AG09309 (cell line): ENCODE measurements at regions not wholly inside any gene's neighbourhood (a gene's known extent, or its start where the extent isn't known, plus 50 kb on each side); places are given as distances from the start of the nearest gene placed in this dataset.

Experiments used
- DNase-seq: peaks from one replicate; pipeline ENCODE4 v3.0.0-alpha.2; 2010; ENCODE audit warnings: low read depth
- H3K4me3 ChIP-seq: 2 replicates; pipeline ENCODE4 v1.5.1; 2011; ENCODE audit warnings: mild to moderate bottlenecking, low read depth, low read length, moderate library complexity; ENCODE audit not compliant: control insufficient read depth
- CTCF ChIP-seq: IDR thresholded peaks from 2 replicates; pipeline ENCODE4 v1.5.1; 2011; ENCODE audit warnings: mild to moderate bottlenecking, low read depth, low read length, inconsistent platforms; ENCODE audit not compliant: insufficient read depth, control insufficient read depth; ENCODE audit errors: missing control alignments

GRCh38 chr16:86384980-86385379, 125.3 kb upstream of the FOXF1 start:
- no peak for TF ChIP-seq CTCF
- H3K4me3 ChIP-seq: no peak overlapping the region
- no peak for DNase-seq

GRCh38 chr16:86387468-86388440, 122.6 kb upstream of the FOXF1 start:
- DNase-seq: peak; percentile 95
- no peak for TF ChIP-seq CTCF

GRCh38 chr16:86388976-86389375, 121.4 kb upstream of the FOXF1 start:
- H3K4me3 ChIP-seq: no peak overlapping the region
- no peak for DNase-seq
- no peak for TF ChIP-seq CTCF

More at GRCh38 chr16:86387468-86388440, 122.6 kb upstream of the FOXF1 start:
- no peak overlapping the region for H3K4me3 ChIP-seq

- no peak for TF ChIP-seq CTCF
- H3K4me3 ChIP-seq: no peak overlapping the region
- DNase-seq: no peak
Measured at GRCh38 chr16:86389566-86390328, 120.6 kb upstream of the FOXF1 start.

- H3K4me3 ChIP-seq: no peak overlapping the region
- DNase-seq: no peak
- no peak for TF ChIP-seq CTCF
Measured at GRCh38 chr16:86390335-86390734, 120.0 kb upstream of the FOXF1 start.

GRCh38 chr16:86391486-86391885, 118.8 kb upstream of the FOXF1 start:
- TF ChIP-seq CTCF: no peak
- no peak for DNase-seq
- H3K4me3 ChIP-seq: no peak overlapping the region
